A673 (cell line): ENCODE measurements at regions not wholly inside any gene's neighbourhood (a gene's known extent, or its start where the extent isn't known, plus 50 kb on each side); places are given as distances from the start of the nearest gene placed in this dataset.

Experiments
- BruUV-seq: library from RNA; stranded (reverse); fragments of 400-500 nt; replicated peaks from 2 replicates; lab custom pipeline; 2021; lab: Mats Ljungman, UMichigan
- CTCF ChIA-PET: fragments of 300-600 bp; sonication (Branson Sonifier 250); formaldehyde crosslinking; loops from one replicate; lab custom pipeline; 2022; ENCODE audit warnings: antibody characterized with exemption; lab: Charles Lee
- POLR2A ChIA-PET: fragments of 300-600 bp; sonication (Branson Sonifier 250); formaldehyde crosslinking; loops from one replicate; lab custom pipeline; 2022; ENCODE audit warnings: antibody characterized with exemption; ENCODE audit not compliant: low non-redundant PET; lab: Charles Lee
- DNase-seq: peaks from one replicate; pipeline ENCODE4 v3.0.0-alpha.2; 2015; ENCODE audit warnings: low spot score
- H3K27ac ChIP-seq: fragments of 200-600 bp; sonication (generic); 2 replicates; pipeline ENCODE4 v1.5.1; 2016; ENCODE audit warnings: mixed run types, low read depth, mild to moderate bottlenecking, mixed read lengths, antibody characterized with exemption, low read length; ENCODE audit not compliant: poor library complexity, severe bottlenecking
- H3K27me3 ChIP-seq: fragments of 200-600 bp; sonication (generic); replicated peaks from 2 replicates; pipeline ENCODE4 v1.6.1; 2017; ENCODE audit warnings: mixed run types, low read depth, mild to moderate bottlenecking, mixed read lengths, antibody characterized with exemption, low read length; ENCODE audit not compliant: insufficient read depth, poor library complexity
- H3K36me3 ChIP-seq: fragments of 200-600 bp; sonication (generic); 2 replicates; pipeline ENCODE4 v1.6.1; 2016; ENCODE audit warnings: mixed run types, mild to moderate bottlenecking, mixed read lengths, antibody characterized with exemption, low read length; ENCODE audit not compliant: insufficient read depth, poor library complexity, severe bottlenecking
- H3K4me1 ChIP-seq: fragments of 200-600 bp; sonication (generic); 2 replicates; pipeline ENCODE4 v1.6.1; 2017; ENCODE audit warnings: mixed run types, mild to moderate bottlenecking, mixed read lengths, antibody characterized with exemption, low read length; ENCODE audit not compliant: insufficient read depth, poor library complexity, severe bottlenecking
- H3K4me3 ChIP-seq: fragments of 200-600 bp; sonication (generic); 2 replicates; pipeline ENCODE4 v1.5.1; 2016; ENCODE audit warnings: low read depth, mixed run types, mild to moderate bottlenecking, mixed read lengths, low read length; ENCODE audit not compliant: poor library complexity, severe bottlenecking
- H3K9me3 ChIP-seq: fragments of 200-600 bp; sonication (generic); 2 replicates; pipeline ENCODE4 v1.6.1; 2016; ENCODE audit warnings: mixed run types, low read depth, mild to moderate bottlenecking, mixed read lengths, antibody characterized with exemption, low read length; ENCODE audit not compliant: poor library complexity, severe bottlenecking
- CTCF ChIP-seq: fragments of 300-800, 200-600 bp; sonication (generic); conservative IDR thresholded peaks from 2 replicates; pipeline ENCODE4 v1.5.1; 2017; ENCODE audit warnings: low read depth, mild to moderate bottlenecking, antibody characterized with exemption, low read length, moderate library complexity, mixed read lengths
- EZH2 ChIP-seq: fragments of 200-600 bp; sonication (generic); IDR thresholded peaks from 2 replicates; pipeline ENCODE4 v1.6.1; 2017; ENCODE audit warnings: borderline replicate concordance, low read depth, mild to moderate bottlenecking, mixed read lengths, antibody characterized with exemption, low read length; ENCODE audit not compliant: poor library complexity, severe bottlenecking
- intact Hi-C: fragments of 100-400 bp; cut with micrococcal nuclease; formaldehyde crosslinking; loops from one replicate; pipeline ENCODE4 v1.10.0; 2022; ENCODE audit not compliant: unreplicated experiment

GRCh38 chr4:164531336-164531735 is 222.6 kb upstream of the SMIM31 start:
- no TSS peak for BruUV-seq
- TF ChIP-seq EZH2, result no peak
- no peak for TF ChIP-seq CTCF
- CTCF ChIA-PET, result no interaction called here
- Histone ChIP-seq H3K27ac (no peak overlapping the region), H3K4me3 (no peak overlapping the region), H3K27me3 (no peaks in the 10 kb centered on the region), H3K4me1 (no peaks in the 10 kb centered on the region), H3K9me3 (no peaks in the 10 kb centered on the region), H3K36me3 (no peaks in the 10 kb centered on the region)
- intact Hi-C loops, result no loop called here
- POLR2A ChIA-PET, result no interaction called here
- no peak for DNase-seq

- CTCF ChIA-PET, result no interaction called here
- TF ChIP-seq CTCF (no peak), EZH2 (no peak)
- peak; percentile 27 for DNase-seq
- Histone ChIP-seq H3K27ac (no peak overlapping the region), H3K27me3 (no peaks in the 10 kb centered on the region), H3K36me3 (no peaks in the 10 kb centered on the region), H3K4me1 (no peaks in the 10 kb centered on the region), H3K4me3 (no peak overlapping the region), H3K9me3 (no peaks in the 10 kb centered on the region)
- intact Hi-C loops, result no loop called here
- POLR2A ChIA-PET, result no interaction called here
- BruUV-seq, result no TSS peak
Measured at GRCh38 chr4:164536814-164537213, 217.1 kb upstream of the SMIM31 start.

- no TSS peak for BruUV-seq
- no peaks in the 10 kb centered on the region for H3K9me3 ChIP-seq
- ChIA-PET POLR2A (no interaction called here), CTCF (no interaction called here)
- TF ChIP-seq CTCF, result no peak
- no peak for TF ChIP-seq EZH2
- H3K4me1 ChIP-seq, result no peaks in the 10 kb centered on the region
- H3K27me3 ChIP-seq, result no peaks in the 10 kb centered on the region
- H3K27ac ChIP-seq, result no peak overlapping the region
- no peak overlapping the region for H3K4me3 ChIP-seq
- no peak for DNase-seq
- intact Hi-C loops, result no loop called here
- H3K36me3 ChIP-seq, result no peaks in the 10 kb centered on the region
Measured at GRCh38 chr4:164538097-164538496, 215.8 kb upstream of the SMIM31 start.
